22Rv1 (cell line): ENCODE measurements at regions not wholly inside any gene's neighbourhood (a gene's known extent, or its start where the extent isn't known, plus 50 kb on each side); places are given as distances from the start of the nearest gene placed in this dataset.

Experiments
- ZFX ChIP-seq: fragments of 450-650 bp; IDR thresholded peaks from 2 replicates; pipeline ENCODE4 v1.6.1; 2017; ENCODE audit warnings: antibody characterized with exemption, borderline replicate concordance
- TF ChIP-seq, protein P1 (sequence below): fragments of 450-650 bp; IDR thresholded peaks from 2 replicates; pipeline ENCODE4 v1.5.1; 2017; ENCODE audit warnings: mild to moderate bottlenecking

GRCh38 chr9:82327641-82328040, 339.1 kb downstream of the SPATA31D1 start:
- TF ChIP-seq, protein P1, sequence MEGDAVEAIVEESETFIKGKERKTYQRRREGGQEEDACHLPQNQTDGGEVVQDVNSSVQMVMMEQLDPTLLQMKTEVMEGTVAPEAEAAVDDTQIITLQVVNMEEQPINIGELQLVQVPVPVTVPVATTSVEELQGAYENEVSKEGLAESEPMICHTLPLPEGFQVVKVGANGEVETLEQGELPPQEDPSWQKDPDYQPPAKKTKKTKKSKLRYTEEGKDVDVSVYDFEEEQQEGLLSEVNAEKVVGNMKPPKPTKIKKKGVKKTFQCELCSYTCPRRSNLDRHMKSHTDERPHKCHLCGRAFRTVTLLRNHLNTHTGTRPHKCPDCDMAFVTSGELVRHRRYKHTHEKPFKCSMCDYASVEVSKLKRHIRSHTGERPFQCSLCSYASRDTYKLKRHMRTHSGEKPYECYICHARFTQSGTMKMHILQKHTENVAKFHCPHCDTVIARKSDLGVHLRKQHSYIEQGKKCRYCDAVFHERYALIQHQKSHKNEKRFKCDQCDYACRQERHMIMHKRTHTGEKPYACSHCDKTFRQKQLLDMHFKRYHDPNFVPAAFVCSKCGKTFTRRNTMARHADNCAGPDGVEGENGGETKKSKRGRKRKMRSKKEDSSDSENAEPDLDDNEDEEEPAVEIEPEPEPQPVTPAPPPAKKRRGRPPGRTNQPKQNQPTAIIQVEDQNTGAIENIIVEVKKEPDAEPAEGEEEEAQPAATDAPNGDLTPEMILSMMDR, result no peak
- no peak for TF ChIP-seq ZFX
